ENCODE measurements at regions not wholly inside any gene's neighbourhood (a gene's known extent, or its start where the extent isn't known, plus 50 kb on each side); places are given as distances from the start of the nearest gene placed in this dataset.

DNA sequence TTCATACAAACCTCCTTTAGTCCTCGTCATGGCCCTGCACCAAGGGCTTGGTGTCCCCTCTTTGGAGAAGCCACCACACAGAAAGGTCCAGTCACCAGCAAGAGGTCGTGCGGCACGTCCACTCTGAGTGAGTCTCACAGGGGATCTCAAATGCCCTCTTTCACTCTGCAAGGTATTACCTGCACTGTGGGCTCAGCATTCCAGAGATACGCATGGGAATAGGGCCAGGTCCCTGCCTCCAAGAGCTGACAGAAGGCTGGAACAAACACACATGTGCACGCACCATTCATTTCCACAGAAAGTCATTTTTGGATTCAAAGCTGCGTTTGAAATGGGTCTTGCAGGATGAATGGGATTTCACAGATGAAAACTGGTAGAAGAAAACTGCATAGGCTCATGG lies 50.4 kb upstream of the TJP1 start:
- intact Hi-C loops (cut with DNase I), result no loop called here
- H3K27ac ChIP-seq, result no peak overlapping the region
- H3K27me3 ChIP-seq, result no peaks in the 10 kb centered on the region
- no peak for TF ChIP-seq POLR2A (IDR thresholded peaks at IDR 0.05)
- TF ChIP-seq, protein P1, sequence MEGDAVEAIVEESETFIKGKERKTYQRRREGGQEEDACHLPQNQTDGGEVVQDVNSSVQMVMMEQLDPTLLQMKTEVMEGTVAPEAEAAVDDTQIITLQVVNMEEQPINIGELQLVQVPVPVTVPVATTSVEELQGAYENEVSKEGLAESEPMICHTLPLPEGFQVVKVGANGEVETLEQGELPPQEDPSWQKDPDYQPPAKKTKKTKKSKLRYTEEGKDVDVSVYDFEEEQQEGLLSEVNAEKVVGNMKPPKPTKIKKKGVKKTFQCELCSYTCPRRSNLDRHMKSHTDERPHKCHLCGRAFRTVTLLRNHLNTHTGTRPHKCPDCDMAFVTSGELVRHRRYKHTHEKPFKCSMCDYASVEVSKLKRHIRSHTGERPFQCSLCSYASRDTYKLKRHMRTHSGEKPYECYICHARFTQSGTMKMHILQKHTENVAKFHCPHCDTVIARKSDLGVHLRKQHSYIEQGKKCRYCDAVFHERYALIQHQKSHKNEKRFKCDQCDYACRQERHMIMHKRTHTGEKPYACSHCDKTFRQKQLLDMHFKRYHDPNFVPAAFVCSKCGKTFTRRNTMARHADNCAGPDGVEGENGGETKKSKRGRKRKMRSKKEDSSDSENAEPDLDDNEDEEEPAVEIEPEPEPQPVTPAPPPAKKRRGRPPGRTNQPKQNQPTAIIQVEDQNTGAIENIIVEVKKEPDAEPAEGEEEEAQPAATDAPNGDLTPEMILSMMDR (IDR thresholded peaks at IDR 0.05), result no peak
- DNase-seq, result no peak
- no peaks in the 10 kb centered on the region for H3K36me3 ChIP-seq
- H3K4me3 ChIP-seq, result no peak overlapping the region
- H3K4me1 ChIP-seq, result peaks cover 0 to 13% (median 0%) of the 10 kb centered on the region in 3 donors
- no peaks in the 10 kb centered on the region for H3K9me3 ChIP-seq
- WGBS, 2 donors, result 87 to 88% methylated on average over 6 to 7 of the region's 7 CpGs

All from esophagus squamous epithelium (tissue), 5 donors.